ENCODE measurements at regions not wholly inside any gene's neighbourhood (a gene's known extent, or its start where the extent isn't known, plus 50 kb on each side); places are given as distances from the start of the nearest gene placed in this dataset.

DNA sequence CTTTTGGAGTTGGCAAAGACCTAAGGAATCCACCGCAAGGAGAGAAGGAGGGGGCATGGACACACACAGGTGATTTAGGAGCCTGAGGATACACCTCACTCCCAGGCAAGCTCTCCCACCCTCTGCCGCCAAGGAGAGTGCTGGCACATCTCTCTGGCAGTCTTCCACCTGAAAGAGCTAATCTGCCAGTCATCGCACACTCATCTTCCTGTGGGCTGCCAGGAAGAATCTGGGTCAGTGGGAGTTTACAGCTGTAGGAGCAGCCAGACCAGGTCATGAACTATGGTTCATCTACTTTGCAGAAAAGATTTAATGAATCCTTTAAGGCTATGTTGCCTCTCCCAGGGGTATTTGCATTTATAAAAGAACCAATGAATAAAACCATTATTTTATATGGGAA, 170.6 kb upstream of the TSC22D2 start:
- TF ChIP-seq, protein P1, sequence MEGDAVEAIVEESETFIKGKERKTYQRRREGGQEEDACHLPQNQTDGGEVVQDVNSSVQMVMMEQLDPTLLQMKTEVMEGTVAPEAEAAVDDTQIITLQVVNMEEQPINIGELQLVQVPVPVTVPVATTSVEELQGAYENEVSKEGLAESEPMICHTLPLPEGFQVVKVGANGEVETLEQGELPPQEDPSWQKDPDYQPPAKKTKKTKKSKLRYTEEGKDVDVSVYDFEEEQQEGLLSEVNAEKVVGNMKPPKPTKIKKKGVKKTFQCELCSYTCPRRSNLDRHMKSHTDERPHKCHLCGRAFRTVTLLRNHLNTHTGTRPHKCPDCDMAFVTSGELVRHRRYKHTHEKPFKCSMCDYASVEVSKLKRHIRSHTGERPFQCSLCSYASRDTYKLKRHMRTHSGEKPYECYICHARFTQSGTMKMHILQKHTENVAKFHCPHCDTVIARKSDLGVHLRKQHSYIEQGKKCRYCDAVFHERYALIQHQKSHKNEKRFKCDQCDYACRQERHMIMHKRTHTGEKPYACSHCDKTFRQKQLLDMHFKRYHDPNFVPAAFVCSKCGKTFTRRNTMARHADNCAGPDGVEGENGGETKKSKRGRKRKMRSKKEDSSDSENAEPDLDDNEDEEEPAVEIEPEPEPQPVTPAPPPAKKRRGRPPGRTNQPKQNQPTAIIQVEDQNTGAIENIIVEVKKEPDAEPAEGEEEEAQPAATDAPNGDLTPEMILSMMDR (IDR thresholded peaks at IDR 0.05) = no peak

DNA sequence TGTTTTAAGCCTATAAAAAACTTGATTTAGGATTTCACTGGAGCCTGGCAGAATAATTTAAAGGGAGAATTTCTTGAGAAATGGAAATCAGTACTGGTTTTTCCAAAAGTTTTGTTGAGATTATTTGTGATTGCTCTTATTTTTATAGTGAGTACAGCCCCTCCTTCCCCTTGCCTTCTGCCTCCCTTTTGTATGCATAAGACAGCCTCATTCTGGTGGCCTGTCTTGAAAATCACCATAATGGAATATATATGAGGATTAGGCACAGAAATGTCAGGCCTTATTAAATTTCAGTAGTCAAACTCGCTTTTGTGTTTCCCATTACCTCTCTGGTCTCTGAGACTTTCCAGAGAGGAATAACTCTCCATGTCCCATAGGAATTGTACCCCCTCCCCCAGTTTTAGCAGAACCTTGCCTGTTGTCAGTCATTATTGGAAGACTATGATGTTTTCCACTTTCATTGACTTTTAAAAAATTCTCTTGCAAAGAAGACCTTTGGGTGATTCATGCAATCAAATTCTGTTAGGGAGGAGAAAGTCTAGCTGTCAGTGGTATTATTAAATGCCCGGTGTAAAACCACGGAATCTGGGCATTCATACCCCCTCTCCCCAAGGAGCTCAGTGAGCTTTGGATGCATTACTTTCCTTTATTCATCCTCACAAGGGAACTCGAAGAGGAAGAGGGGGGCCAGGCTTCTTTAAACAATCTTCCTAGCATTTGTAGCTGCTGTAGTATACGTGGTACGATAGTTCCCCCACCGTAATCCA, 171.6 kb upstream of the TSC22D2 start:
- TF ChIP-seq, protein P1 (IDR thresholded peaks at IDR 0.05) = no peak

DNA sequence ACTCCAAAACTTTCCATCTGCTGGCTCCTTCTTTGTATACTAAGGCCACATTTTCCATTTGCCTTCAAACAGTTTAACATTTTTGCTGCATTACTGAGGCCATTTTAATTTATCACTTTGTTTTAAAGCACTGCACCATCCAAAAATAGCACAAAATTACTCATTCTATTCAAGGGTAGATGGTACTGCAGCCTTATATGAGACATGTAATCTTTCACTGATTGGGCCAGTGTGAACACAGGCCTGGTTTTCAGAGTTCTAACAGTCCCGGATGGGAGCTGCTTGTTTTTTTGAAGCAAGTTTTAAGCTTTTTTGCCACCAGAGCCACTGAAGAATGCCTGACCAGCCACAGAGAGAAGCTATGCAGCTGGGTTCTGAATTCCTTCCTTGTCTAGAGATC, 172.3 kb upstream of the TSC22D2 start:
- TF ChIP-seq, protein P1 (IDR thresholded peaks at IDR 0.05) = no peak

DNA sequence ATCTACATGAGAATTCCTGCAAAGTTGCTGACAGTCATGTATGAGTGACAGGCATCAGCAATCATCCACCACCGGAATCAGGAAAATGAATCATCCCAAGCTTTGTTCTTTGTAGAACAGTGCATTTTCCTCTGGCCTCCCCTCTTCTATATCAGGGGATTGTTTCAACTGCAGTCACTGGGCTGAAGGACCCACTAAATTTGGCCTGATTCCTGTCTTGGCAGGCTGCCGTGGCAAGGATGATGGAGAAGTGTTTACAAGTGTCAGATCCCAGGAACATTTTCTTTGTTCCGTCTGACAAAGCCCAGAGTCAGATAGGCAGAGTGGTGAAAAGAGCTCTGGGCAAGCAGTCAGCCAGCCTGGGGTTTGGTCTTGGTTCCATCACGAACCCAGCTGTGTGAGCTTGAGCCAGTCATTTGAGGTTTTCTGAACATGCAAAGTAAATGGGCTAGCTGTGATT, 175.1 kb upstream of the TSC22D2 start:
- TF ChIP-seq, protein P1 (IDR thresholded peaks at IDR 0.05) = no peak

DNA sequence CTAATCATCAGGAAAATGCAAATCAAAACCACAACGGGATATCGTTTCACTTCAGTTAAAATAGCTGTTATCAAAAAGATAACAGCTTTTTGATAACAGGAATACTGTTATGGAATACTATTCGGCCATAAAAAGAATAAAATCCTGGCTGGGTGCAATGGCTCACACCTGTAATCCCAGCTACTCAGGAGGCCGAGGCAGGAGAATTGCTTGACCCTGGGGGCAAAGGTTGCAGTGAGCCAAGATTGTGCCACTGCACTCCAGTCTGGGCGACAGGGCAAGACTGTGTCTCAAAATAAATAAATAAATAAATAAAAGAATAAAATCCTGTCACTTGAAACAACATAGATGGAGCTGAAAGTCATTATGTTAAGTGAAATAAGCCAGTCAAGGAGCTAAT, 178.1 kb upstream of the TSC22D2 start:
- TF ChIP-seq, protein P1 (IDR thresholded peaks at IDR 0.05) = no peak

DNA sequence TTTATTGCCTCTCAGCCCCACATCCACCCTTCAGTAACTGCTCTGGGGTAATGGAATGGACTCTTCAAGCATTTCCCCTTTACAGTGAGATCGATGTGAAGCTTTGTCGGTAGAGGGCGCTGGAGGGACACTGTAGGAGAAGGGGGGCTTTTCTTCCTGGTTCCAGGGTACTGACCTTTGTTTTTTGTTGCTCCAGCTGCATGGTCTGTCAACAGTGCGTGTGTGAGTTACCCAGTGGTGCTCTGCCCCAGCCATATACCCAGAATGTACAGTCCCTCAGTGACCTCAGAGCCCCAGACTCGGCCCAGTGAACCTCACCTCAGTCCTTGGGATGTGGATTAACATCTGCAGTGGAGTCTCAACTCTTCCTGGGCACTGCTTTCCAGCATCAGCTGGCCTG, 180.3 kb upstream of the TSC22D2 start:
- TF ChIP-seq, protein P1 (IDR thresholded peaks at IDR 0.05) = peak; percentile 69

DNA sequence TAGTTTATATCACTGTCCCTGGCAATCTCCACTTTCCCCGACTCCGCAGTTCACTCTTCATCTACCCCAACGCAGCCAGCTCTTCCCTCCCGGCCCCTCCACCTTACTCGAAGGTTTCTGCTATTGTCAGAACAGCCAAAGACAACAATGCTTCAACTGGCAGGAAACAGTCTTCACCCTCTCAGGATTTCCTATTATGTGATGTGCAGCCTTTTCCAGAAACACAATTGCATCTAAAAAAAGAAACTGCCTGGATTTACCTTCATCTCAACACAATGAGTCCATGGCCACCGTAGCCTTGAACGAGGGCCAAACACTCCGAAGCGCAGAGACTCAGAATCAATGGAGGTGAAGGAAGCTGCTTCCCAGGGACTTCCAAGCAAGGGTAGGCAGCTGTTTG, 182.1 kb upstream of the TSC22D2 start:
- TF ChIP-seq, protein P1 (IDR thresholded peaks at IDR 0.05) = no peak

All from LNCAP (cell line).